DMS 273 (cell line): ENCODE measurements at regions not wholly inside any gene's neighbourhood (a gene's known extent, or its start where the extent isn't known, plus 50 kb on each side); places are given as distances from the start of the nearest gene placed in this dataset.
"Not testable (repeated sequence)": the region's sequence is repeated elsewhere in the genome, so short reads cannot be mapped to it uniquely, and the experiment has no call there.

Experiments used
- DNase-seq: peaks from one replicate; lab custom pipeline; 2025; ENCODE audit not compliant: unreplicated experiment; lab: John Stamatoyannopoulos, UW

GRCh38 chrX:103428525-103428924 lies 52.2 kb downstream of the BEX3 start:
- DNase-seq = no peak

- DNase-seq = not testable (repeated sequence)
These were observed 52.7 kb downstream of the BEX3 start for GRCh38 chrX:103429026-103429425.

- no peak for DNase-seq
These were observed 55.0 kb downstream of the BEX3 start for GRCh38 chrX:103431316-103431715.

GRCh38 chrX:103432841-103433240 lies 56.5 kb downstream of the BEX3 start:
- DNase-seq = not testable (repeated sequence)

- no peak for DNase-seq
These were observed 61.0 kb downstream of the BEX3 start for GRCh38 chrX:103437147-103437873.

- DNase-seq = no peak
These were observed 62.8 kb downstream of the BEX3 start for GRCh38 chrX:103439161-103439560.

GRCh38 chrX:103440621-103441020 lies 64.3 kb downstream of the BEX3 start:
- no peak for DNase-seq

- DNase-seq = no peak
These were observed 65.7 kb downstream of the BEX3 start for GRCh38 chrX:103441878-103442535.

GRCh38 chrX:103442536-103442901 lies 66.2 kb downstream of the BEX3 start:
- DNase-seq = no peak

GRCh38 chrX:103446665-103447302 lies 70.4 kb downstream of the BEX3 start:
- DNase-seq = peak; percentile 3
